ENCODE measurements at regions not wholly inside any gene's neighbourhood (a gene's known extent, or its start where the extent isn't known, plus 50 kb on each side); places are given as distances from the start of the nearest gene placed in this dataset.

DNA sequence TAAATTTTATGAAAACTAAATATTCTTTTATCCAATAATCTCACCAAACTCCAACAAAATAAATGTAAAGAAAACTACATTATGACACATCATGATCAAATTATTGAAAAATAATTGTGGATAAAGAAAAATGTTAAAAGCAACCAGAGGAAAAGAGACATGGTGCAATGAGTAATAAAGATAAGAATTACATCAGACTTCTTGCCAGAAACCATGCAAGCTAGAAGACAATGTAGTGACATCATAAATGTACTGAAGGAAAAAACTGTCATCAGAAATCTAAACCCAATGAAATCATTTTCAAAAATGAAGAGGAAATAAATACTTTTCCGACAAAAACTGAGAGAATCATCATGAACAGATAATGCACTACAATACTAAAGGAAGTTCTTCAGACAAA is 135.9 kb upstream of the EOLA2 start:
- TF ChIP-seq, protein P1, sequence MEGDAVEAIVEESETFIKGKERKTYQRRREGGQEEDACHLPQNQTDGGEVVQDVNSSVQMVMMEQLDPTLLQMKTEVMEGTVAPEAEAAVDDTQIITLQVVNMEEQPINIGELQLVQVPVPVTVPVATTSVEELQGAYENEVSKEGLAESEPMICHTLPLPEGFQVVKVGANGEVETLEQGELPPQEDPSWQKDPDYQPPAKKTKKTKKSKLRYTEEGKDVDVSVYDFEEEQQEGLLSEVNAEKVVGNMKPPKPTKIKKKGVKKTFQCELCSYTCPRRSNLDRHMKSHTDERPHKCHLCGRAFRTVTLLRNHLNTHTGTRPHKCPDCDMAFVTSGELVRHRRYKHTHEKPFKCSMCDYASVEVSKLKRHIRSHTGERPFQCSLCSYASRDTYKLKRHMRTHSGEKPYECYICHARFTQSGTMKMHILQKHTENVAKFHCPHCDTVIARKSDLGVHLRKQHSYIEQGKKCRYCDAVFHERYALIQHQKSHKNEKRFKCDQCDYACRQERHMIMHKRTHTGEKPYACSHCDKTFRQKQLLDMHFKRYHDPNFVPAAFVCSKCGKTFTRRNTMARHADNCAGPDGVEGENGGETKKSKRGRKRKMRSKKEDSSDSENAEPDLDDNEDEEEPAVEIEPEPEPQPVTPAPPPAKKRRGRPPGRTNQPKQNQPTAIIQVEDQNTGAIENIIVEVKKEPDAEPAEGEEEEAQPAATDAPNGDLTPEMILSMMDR (conservative IDR thresholded peaks at IDR 0.05): no peak
- no peak for TF ChIP-seq ZFX (IDR thresholded peaks at IDR 0.05)

All from C4-2B (cell line).